ENCODE measurements at regions not wholly inside any gene's neighbourhood (a gene's known extent, or its start where the extent isn't known, plus 50 kb on each side); places are given as distances from the start of the nearest gene placed in this dataset.

DNA sequence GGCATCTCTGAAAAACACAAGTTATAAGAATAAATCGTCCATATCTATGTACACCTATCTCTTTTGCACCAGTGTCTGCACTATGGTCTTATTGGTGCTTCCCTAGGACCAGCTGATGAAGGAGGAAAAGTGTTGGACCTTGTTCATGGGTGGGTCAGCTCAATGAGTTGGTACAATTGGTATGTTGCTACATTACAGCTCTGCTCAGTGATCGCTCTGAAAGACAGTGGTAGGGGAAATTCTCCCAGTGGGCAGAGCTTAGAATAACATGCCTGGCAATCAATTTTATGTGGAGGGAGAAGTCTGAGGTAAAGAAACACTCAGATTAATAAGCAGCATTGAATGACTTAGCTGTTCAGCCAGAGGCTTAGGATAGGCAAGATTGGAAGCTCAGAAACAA is 138.7 kb upstream of the KL start:
- Histone ChIP-seq H3K4me3 (ENCODE audit: low read length) (no peak overlapping the region), H3K27me3 (ENCODE audit: insufficient read depth, low read depth, low read length) (no peaks in the 10 kb centered on the region), H3K9me3 (ENCODE audit: low read length) (no peaks in the 10 kb centered on the region), H3K79me2 (replicated peaks; ENCODE audit: insufficient read depth, low read length) (no peaks in the 10 kb centered on the region), H4K20me1 (ENCODE audit: insufficient read depth) (no peaks in the 10 kb centered on the region), H2AFZ (ENCODE audit: low read depth, low read length) (no peak overlapping the region), H3K9me2 (ENCODE audit: insufficient read depth, low read length) (no peaks in the 10 kb centered on the region), H3K36me3 (ENCODE audit: insufficient read depth, low read length) (no peaks in the 10 kb centered on the region), H3F3A (ENCODE audit: insufficient read depth, low read length, poor library complexity, severe bottlenecking) (no peaks in the 10 kb centered on the region), H3K4me2 (ENCODE audit: low read length) (no peak overlapping the region), H3K27ac (ENCODE audit: low read length) (no peak overlapping the region), H3K9ac (ENCODE audit: low read length) (no peak overlapping the region)
- TF ChIP-seq POLR2AphosphoS5 (IDR thresholded peaks at IDR 0.05) (no peak), RAD21 (conservative IDR thresholded peaks at IDR 0.05) (no peak), REST (IDR thresholded peaks at IDR 0.05; ENCODE audit: borderline replicate concordance) (no peak), EP300 (conservative IDR thresholded peaks at IDR 0.05; ENCODE audit: poor library complexity, severe bottlenecking) (no peak), MXI1 (conservative IDR thresholded peaks at IDR 0.05; ENCODE audit: poor library complexity, severe bottlenecking) (no peak), EZH2 (IDR thresholded peaks at IDR 0.05; ENCODE audit: borderline replicate concordance, insufficient read depth, low read length, poor library complexity, severe bottlenecking) (no peak), SMC3 (conservative IDR thresholded peaks at IDR 0.05; ENCODE audit: poor library complexity) (no peak), TAF1 (IDR thresholded peaks at IDR 0.05; ENCODE audit: low read depth) (no peak), CTCF (IDR thresholded peaks at IDR 0.05; ENCODE audit: poor library complexity, severe bottlenecking) (no peak)

DNA sequence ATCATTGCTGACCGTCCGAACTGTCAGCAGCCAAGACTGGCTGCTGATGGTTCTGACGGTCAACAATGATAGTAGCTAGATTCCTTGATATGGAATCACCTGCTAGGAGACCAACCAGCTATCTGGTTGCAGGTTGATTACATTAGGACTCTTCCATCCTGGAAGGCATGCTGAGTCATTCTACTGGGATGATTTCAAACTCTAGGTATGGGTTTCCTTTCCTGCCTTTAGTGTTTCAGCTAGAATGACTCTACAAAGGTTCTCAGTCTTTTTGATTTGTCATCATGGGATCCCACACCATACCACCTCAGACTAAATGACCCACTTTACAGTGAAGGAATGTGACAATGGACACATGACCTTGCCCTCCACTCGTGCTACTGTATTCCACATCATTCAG is 138.1 kb upstream of the KL start:
- no peaks in the 10 kb centered on the region for H3F3A ChIP-seq (ENCODE audit: insufficient read depth, low read length, poor library complexity, severe bottlenecking)
- no peaks in the 10 kb centered on the region for H3K27me3 ChIP-seq (ENCODE audit: insufficient read depth, low read depth, low read length)
- no peaks in the 10 kb centered on the region for H3K79me2 ChIP-seq (replicated peaks; ENCODE audit: insufficient read depth, low read length)
- no peak overlapping the region for H2AFZ ChIP-seq (ENCODE audit: low read depth, low read length)
- H3K36me3 ChIP-seq (ENCODE audit: insufficient read depth, low read length) = no peaks in the 10 kb centered on the region
- TF ChIP-seq POLR2AphosphoS5 (IDR thresholded peaks at IDR 0.05) (no peak), CTCF (IDR thresholded peaks at IDR 0.05; ENCODE audit: poor library complexity, severe bottlenecking) (no peak), SMC3 (conservative IDR thresholded peaks at IDR 0.05; ENCODE audit: poor library complexity) (no peak), REST (IDR thresholded peaks at IDR 0.05; ENCODE audit: borderline replicate concordance) (no peak), EZH2 (IDR thresholded peaks at IDR 0.05; ENCODE audit: borderline replicate concordance, insufficient read depth, low read length, poor library complexity, severe bottlenecking) (no peak)
- H3K9me2 ChIP-seq (ENCODE audit: insufficient read depth, low read length) = no peaks in the 10 kb centered on the region
- H3K9me3 ChIP-seq (ENCODE audit: low read length) = no peaks in the 10 kb centered on the region
- H3K27ac ChIP-seq (ENCODE audit: low read length) = no peak overlapping the region
- H3K4me3 ChIP-seq (ENCODE audit: low read length) = no peak overlapping the region
- H3K9ac ChIP-seq (ENCODE audit: low read length) = no peak overlapping the region
- no peaks in the 10 kb centered on the region for H4K20me1 ChIP-seq (ENCODE audit: insufficient read depth)
- H3K4me2 ChIP-seq (ENCODE audit: low read length) = no peak overlapping the region
